PC-3 (cell line): ENCODE measurements at regions not wholly inside any gene's neighbourhood (a gene's known extent, or its start where the extent isn't known, plus 50 kb on each side); places are given as distances from the start of the nearest gene placed in this dataset.

Experiments used
- ATAC-seq: fragments of 200-7000 bp; cut with Tn5 transposase; 2 replicates; pipeline ENCODE4 v1.9.1; 2020; ENCODE audit warnings: mild to moderate bottlenecking, moderate library complexity
- BruUV-seq: library from RNA; stranded (reverse); fragments of 400-500 nt; replicated peaks from 2 replicates; lab custom pipeline; 2021; lab: Mats Ljungman, UMichigan
- CTCF ChIA-PET: fragments of 300-600 bp; sonication (Branson Sonifier 250); formaldehyde crosslinking; loops from one replicate; lab custom pipeline; 2022; ENCODE audit warnings: antibody characterized with exemption; lab: Charles Lee
- POLR2A ChIA-PET: fragments of 300-600 bp; sonication (Branson Sonifier 250); formaldehyde crosslinking; loops from one replicate; lab custom pipeline; 2022; ENCODE audit warnings: antibody characterized with exemption; ENCODE audit not compliant: unreplicated experiment; lab: Charles Lee
- DNase-seq: peaks from one replicate; pipeline ENCODE4 v3.0.0-alpha.2; 2015
- H2AFZ ChIP-seq: fragments of 300-600 bp; sonication (generic); 2 replicates; pipeline ENCODE4 v1.6.0; 2016; ENCODE audit warnings: antibody characterized with exemption, low read length
- H3F3A ChIP-seq: fragments of 300-600 bp; sonication (generic); one replicate; pipeline ENCODE4 v1.6.0; 2017; ENCODE audit warnings: antibody characterized with exemption, low read length, control low read depth, mild to moderate bottlenecking; ENCODE audit not compliant: unreplicated experiment
- H3K27ac ChIP-seq: fragments of 300-600 bp; sonication (generic); 2 replicates; pipeline ENCODE4 v1.5.1; 2016; ENCODE audit warnings: mild to moderate bottlenecking, low read length
- H3K27me3 ChIP-seq: fragments of 300-600 bp; sonication (generic); 2 replicates; pipeline ENCODE4 v1.6.1; 2016; ENCODE audit warnings: low read length, mixed read lengths
- H3K36me3 ChIP-seq: fragments of 300-600 bp; sonication (generic); 2 replicates; pipeline ENCODE4 v1.6.1; 2016; ENCODE audit warnings: low read depth, mixed run types, low read length, mixed read lengths
- H3K4me1 ChIP-seq: fragments of 300-600 bp; sonication (generic); 2 replicates; pipeline ENCODE4 v1.5.1; 2016; ENCODE audit warnings: low read length; ENCODE audit not compliant: insufficient read depth
- H3K4me2 ChIP-seq: fragments of 300-600 bp; sonication (generic); 2 replicates; pipeline ENCODE4 v1.6.0; 2016; ENCODE audit warnings: low read length
- H3K4me3 ChIP-seq: fragments of 300-600 bp; sonication (generic); 2 replicates; pipeline ENCODE4 v1.5.1; 2016; ENCODE audit warnings: mild to moderate bottlenecking, low read length, mixed read lengths
- H3K79me2 ChIP-seq: fragments of 300-600 bp; sonication (generic); 2 replicates; pipeline ENCODE4 v1.6.1; 2017; ENCODE audit warnings: low read length, mixed read lengths
- H3K9ac ChIP-seq: fragments of 300-600 bp; sonication (generic); 2 replicates; pipeline ENCODE4 v1.6.0; 2016; ENCODE audit warnings: mild to moderate bottlenecking, low read length
- H3K9me2 ChIP-seq: fragments of 300-600 bp; sonication (generic); replicated peaks from 2 replicates; pipeline ENCODE4 v1.6.1; 2016; ENCODE audit warnings: mixed run types, low read length, mixed read lengths
- H3K9me3 ChIP-seq: fragments of 300-600 bp; sonication (generic); 2 replicates; pipeline ENCODE4 v1.6.1; 2016; ENCODE audit warnings: low read length, mixed read lengths
- H4K20me1 ChIP-seq: fragments of 300-600 bp; sonication (generic); 2 replicates; pipeline ENCODE4 v1.6.1; 2016; ENCODE audit warnings: low read length, mixed read lengths
- EZH2 ChIP-seq: fragments of 300-600 bp; sonication (generic); IDR thresholded peaks from one replicate; pipeline ENCODE4 v1.6.1; 2017; ENCODE audit warnings: antibody characterized with exemption, mild to moderate bottlenecking, low read length; ENCODE audit not compliant: unreplicated experiment
- EZH2phosphoT487 ChIP-seq: fragments of 300-600 bp; sonication (generic); IDR thresholded peaks from 2 replicates; pipeline ENCODE4 v1.6.1; 2018; ENCODE audit warnings: mild to moderate bottlenecking, antibody characterized with exemption, low read length, borderline replicate concordance
- intact Hi-C: fragments of 100-400 bp; cut with micrococcal nuclease; formaldehyde crosslinking; loops from 2 replicates; pipeline ENCODE4 v1.9.0; 2023
- TF ChIP-seq, protein P1 (sequence below): fragments of 300-600 bp; sonication (generic); conservative IDR thresholded peaks from 2 replicates; pipeline ENCODE4 v1.5.1; 2017; ENCODE audit warnings: antibody characterized with exemption, low read depth, mild to moderate bottlenecking, low read length

DNA sequence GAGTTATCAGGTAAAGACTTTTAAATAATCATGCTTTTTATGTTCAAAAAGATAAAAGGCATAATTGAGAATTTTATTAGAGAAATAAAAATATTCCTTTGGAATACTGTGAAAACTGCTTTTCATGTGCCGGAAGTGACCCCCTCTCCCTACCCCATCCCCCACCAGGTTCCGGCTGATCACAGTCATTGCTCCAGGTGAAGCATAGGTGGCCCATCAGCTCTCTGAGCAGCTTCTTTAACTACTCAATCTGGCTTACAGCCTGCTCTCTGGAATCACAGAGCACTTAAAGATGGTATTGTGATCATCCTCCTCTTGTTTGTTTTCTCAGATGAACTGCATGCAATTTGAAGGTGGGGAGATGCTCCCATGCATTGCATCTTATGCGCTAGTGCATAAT lies 257.7 kb downstream of the EN1 start:
- no peaks in the 10 kb centered on the region for H3K4me1 ChIP-seq
- H3K27me3 ChIP-seq = peaks cover 38% of the 10 kb centered on the region
- no peak overlapping the region for H3K27ac ChIP-seq
- H2AFZ ChIP-seq = no peak overlapping the region
- H4K20me1 ChIP-seq = no peaks in the 10 kb centered on the region
- TF ChIP-seq EZH2 (no peak), EZH2phosphoT487 (no peak)
- TF ChIP-seq, protein P1, sequence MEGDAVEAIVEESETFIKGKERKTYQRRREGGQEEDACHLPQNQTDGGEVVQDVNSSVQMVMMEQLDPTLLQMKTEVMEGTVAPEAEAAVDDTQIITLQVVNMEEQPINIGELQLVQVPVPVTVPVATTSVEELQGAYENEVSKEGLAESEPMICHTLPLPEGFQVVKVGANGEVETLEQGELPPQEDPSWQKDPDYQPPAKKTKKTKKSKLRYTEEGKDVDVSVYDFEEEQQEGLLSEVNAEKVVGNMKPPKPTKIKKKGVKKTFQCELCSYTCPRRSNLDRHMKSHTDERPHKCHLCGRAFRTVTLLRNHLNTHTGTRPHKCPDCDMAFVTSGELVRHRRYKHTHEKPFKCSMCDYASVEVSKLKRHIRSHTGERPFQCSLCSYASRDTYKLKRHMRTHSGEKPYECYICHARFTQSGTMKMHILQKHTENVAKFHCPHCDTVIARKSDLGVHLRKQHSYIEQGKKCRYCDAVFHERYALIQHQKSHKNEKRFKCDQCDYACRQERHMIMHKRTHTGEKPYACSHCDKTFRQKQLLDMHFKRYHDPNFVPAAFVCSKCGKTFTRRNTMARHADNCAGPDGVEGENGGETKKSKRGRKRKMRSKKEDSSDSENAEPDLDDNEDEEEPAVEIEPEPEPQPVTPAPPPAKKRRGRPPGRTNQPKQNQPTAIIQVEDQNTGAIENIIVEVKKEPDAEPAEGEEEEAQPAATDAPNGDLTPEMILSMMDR = no peak
- H3F3A ChIP-seq = no peaks in the 10 kb centered on the region
- no peaks in the 10 kb centered on the region for H3K9me3 ChIP-seq
- POLR2A ChIA-PET = no interaction called here
- no peak for DNase-seq
- no peak overlapping the region for H3K4me3 ChIP-seq
- intact Hi-C loops = no loop called here
- no TSS peak for BruUV-seq
- H3K79me2 ChIP-seq = no peaks in the 10 kb centered on the region
- no peaks in the 10 kb centered on the region for H3K9me2 ChIP-seq
- H3K9ac ChIP-seq = no peak overlapping the region
- ATAC-seq = no peak
- H3K4me2 ChIP-seq = no peak overlapping the region
- CTCF ChIA-PET = no interaction called here
- no peaks in the 10 kb centered on the region for H3K36me3 ChIP-seq

GRCh38 chr2:118588850-118589249 lies 258.6 kb downstream of the EN1 start:
- no peaks in the 10 kb centered on the region for H3F3A ChIP-seq
- TF ChIP-seq, protein P1 = no peak
- TF ChIP-seq EZH2 = no peak
- no peak for TF ChIP-seq EZH2phosphoT487
- no peaks in the 10 kb centered on the region for H3K9me2 ChIP-seq
- no peaks in the 10 kb centered on the region for H3K9me3 ChIP-seq
- ChIA-PET POLR2A (no interaction called here), CTCF (interaction anchor here (0.6 kb wide), 1 partner anchor 53 kb away, joined by 4 read pairs; no protein-coding TSS in a partner anchor)
- H2AFZ ChIP-seq = no peak overlapping the region
- H3K9ac ChIP-seq = no peak overlapping the region
- no peaks in the 10 kb centered on the region for H4K20me1 ChIP-seq
- H3K79me2 ChIP-seq = no peaks in the 10 kb centered on the region
- peaks cover 38% of the 10 kb centered on the region for H3K27me3 ChIP-seq
- no peak overlapping the region for H3K4me2 ChIP-seq
- H3K36me3 ChIP-seq = no peaks in the 10 kb centered on the region
- H3K27ac ChIP-seq = no peak overlapping the region
- intact Hi-C loops = no loop called here
- H3K4me3 ChIP-seq = no peak overlapping the region
- H3K4me1 ChIP-seq = no peaks in the 10 kb centered on the region
- ATAC-seq = no peak
- DNase-seq = no peak
- BruUV-seq = no TSS peak

DNA sequence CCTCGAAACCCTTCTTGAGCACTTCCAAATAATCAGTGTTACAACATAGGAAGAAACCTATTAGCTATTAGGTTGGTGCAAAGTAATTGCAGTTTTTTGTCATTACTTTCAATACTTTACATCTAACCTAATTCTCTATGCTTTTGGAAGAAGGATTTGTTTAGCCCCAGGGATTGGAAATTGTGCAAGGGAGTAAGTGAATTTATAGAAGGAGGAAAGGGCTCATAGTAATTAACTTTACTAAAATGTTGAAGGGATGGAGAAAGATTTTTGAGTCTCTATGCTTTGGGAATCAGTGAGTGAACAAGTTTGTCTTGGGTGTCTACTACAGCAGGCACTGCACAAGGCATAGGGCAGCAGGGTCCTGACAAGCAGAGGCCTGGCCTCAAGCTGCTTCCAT lies 261.1 kb downstream of the EN1 start:
- Histone ChIP-seq H3K4me2 (no peak overlapping the region), H3F3A (no peaks in the 10 kb centered on the region), H3K9ac (no peak overlapping the region), H3K9me2 (no peaks in the 10 kb centered on the region), H3K36me3 (no peaks in the 10 kb centered on the region), H3K79me2 (no peaks in the 10 kb centered on the region), H3K9me3 (no peaks in the 10 kb centered on the region), H3K27me3 (peaks cover 23% of the 10 kb centered on the region), H3K4me1 (no peaks in the 10 kb centered on the region), H4K20me1 (no peaks in the 10 kb centered on the region), H3K27ac (no peak overlapping the region), H2AFZ (no peak overlapping the region), H3K4me3 (no peak overlapping the region)
- no TSS peak for BruUV-seq
- ChIA-PET POLR2A (no interaction called here), CTCF (no interaction called here)
- TF ChIP-seq, protein P1 = no peak
- TF ChIP-seq EZH2phosphoT487 (no peak), EZH2 (no peak)
- DNase-seq = no peak
- no peak for ATAC-seq
- intact Hi-C loops = no loop called here
